ENCODE measurements at regions not wholly inside any gene's neighbourhood (a gene's known extent, or its start where the extent isn't known, plus 50 kb on each side); places are given as distances from the start of the nearest gene placed in this dataset.

DNA sequence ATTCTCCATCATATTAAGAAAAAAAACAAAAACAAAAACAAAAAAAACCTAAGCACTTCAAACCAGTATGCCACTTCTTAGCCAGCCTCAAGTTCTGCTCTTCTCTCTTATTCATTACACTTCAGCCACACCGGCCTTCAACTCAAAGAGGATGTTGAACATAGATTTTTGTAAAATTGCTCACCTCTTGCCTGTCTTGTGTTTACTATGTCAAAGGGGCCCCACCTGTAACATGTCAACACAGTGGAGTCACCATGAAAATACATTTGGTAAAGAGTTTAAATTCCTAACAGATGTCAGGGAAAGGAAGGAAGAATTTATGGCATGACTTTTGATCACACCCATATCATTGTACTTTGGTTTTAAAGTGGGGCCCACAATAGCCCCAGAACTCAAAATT is 121.1 kb upstream of the GHR start:
- no peak for DNase-seq
- Histone ChIP-seq H2AFZ (ENCODE audit: low read length) (no peak overlapping the region), H3K79me2 (ENCODE audit: low read length) (no peaks in the 10 kb centered on the region), H3K4me2 (ENCODE audit: low read depth, low read length) (no peak overlapping the region), H3K4me3 (ENCODE audit: low read length) (no peak overlapping the region), H3F3A (ENCODE audit: insufficient read depth, low read length) (no peaks in the 10 kb centered on the region), H3K36me3 (replicated peaks; ENCODE audit: insufficient read depth, low read length) (no peaks in the 10 kb centered on the region), H3K9ac (ENCODE audit: low read length) (no peak overlapping the region), H4K20me1 (ENCODE audit: insufficient read depth, low read length) (no peaks in the 10 kb centered on the region), H3K9me2 (replicated peaks; ENCODE audit: insufficient read depth, low read length) (no peaks in the 10 kb centered on the region), H3K4me1 (ENCODE audit: low read length) (no peaks in the 10 kb centered on the region), H3K27ac (ENCODE audit: low read length) (no peak overlapping the region), H3K9me3 (replicated peaks; ENCODE audit: insufficient read depth, low read length) (no peaks in the 10 kb centered on the region), H3K27me3 (replicated peaks; ENCODE audit: insufficient read depth, low read length) (no peaks in the 10 kb centered on the region)
- TF ChIP-seq EZH2phosphoT487 (IDR thresholded peaks at IDR 0.05; ENCODE audit: low read length) (no peak), EZH2 (optimal IDR thresholded peaks at IDR 0.05; ENCODE audit: low read depth, low read length) (no peak)
- TF ChIP-seq, protein P1, sequence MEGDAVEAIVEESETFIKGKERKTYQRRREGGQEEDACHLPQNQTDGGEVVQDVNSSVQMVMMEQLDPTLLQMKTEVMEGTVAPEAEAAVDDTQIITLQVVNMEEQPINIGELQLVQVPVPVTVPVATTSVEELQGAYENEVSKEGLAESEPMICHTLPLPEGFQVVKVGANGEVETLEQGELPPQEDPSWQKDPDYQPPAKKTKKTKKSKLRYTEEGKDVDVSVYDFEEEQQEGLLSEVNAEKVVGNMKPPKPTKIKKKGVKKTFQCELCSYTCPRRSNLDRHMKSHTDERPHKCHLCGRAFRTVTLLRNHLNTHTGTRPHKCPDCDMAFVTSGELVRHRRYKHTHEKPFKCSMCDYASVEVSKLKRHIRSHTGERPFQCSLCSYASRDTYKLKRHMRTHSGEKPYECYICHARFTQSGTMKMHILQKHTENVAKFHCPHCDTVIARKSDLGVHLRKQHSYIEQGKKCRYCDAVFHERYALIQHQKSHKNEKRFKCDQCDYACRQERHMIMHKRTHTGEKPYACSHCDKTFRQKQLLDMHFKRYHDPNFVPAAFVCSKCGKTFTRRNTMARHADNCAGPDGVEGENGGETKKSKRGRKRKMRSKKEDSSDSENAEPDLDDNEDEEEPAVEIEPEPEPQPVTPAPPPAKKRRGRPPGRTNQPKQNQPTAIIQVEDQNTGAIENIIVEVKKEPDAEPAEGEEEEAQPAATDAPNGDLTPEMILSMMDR (IDR thresholded peaks at IDR 0.05; ENCODE audit: low read length), result no peak

DNA sequence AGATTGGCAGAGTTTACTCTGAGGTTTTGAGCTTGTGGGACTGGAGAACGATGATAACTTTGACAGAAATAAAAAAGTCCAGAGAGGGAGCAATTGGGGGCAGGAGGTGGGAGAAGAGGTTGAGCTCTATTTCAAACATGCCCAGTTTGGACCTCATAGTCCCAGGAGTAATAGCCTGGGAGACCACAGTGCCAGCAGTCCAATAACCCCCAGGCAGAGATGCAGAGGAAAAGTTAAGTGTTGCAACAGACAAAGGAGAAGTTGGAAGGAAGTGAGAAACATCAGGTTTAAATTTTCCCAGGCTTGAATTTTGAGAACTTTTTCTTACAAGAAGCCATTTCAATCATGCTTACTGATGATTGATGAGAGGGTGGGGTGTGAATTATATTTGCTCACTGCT is 117.0 kb upstream of the GHR start:
- Histone ChIP-seq H3K4me1 (ENCODE audit: low read length) (no peaks in the 10 kb centered on the region), H4K20me1 (ENCODE audit: insufficient read depth, low read length) (no peaks in the 10 kb centered on the region), H3K4me2 (ENCODE audit: low read depth, low read length) (no peak overlapping the region), H3K27me3 (replicated peaks; ENCODE audit: insufficient read depth, low read length) (no peaks in the 10 kb centered on the region), H3F3A (ENCODE audit: insufficient read depth, low read length) (no peaks in the 10 kb centered on the region), H3K4me3 (ENCODE audit: low read length) (no peak overlapping the region), H3K9ac (ENCODE audit: low read length) (no peak overlapping the region), H3K36me3 (replicated peaks; ENCODE audit: insufficient read depth, low read length) (no peaks in the 10 kb centered on the region), H3K9me3 (replicated peaks; ENCODE audit: insufficient read depth, low read length) (no peaks in the 10 kb centered on the region), H3K9me2 (replicated peaks; ENCODE audit: insufficient read depth, low read length) (no peaks in the 10 kb centered on the region), H3K27ac (ENCODE audit: low read length) (no peak overlapping the region), H3K79me2 (ENCODE audit: low read length) (no peaks in the 10 kb centered on the region), H2AFZ (ENCODE audit: low read length) (no peak overlapping the region)
- TF ChIP-seq, protein P1 (IDR thresholded peaks at IDR 0.05; ENCODE audit: low read length), result no peak
- TF ChIP-seq EZH2phosphoT487 (IDR thresholded peaks at IDR 0.05; ENCODE audit: low read length) (no peak), EZH2 (optimal IDR thresholded peaks at IDR 0.05; ENCODE audit: low read depth, low read length) (no peak)
- DNase-seq, result no peak

DNA sequence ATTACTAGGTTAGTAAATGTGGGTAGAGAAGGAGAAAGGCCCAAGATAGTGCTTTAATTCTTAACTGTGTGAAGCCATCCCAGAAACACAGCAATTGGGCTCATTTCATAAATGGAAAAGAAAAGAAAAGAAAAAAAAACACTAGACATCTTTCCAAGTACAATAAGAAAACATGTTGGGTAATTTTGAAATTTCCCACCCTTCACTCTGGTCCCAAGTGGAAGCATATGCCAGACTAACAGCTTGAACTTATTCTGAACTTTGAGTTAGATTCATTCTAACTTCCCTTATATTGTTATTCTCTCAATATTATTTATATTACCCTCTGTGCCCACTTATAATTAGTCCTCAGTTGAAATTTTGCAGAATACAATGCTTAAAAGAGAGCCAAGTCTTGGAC is 113.4 kb upstream of the GHR start:
- DNase-seq, result no peak
- Histone ChIP-seq H3K36me3 (replicated peaks; ENCODE audit: insufficient read depth, low read length) (no peaks in the 10 kb centered on the region), H3K4me1 (ENCODE audit: low read length) (no peaks in the 10 kb centered on the region), H4K20me1 (ENCODE audit: insufficient read depth, low read length) (no peaks in the 10 kb centered on the region), H3K4me3 (ENCODE audit: low read length) (no peak overlapping the region), H3F3A (ENCODE audit: insufficient read depth, low read length) (no peaks in the 10 kb centered on the region), H3K79me2 (ENCODE audit: low read length) (no peaks in the 10 kb centered on the region), H3K27ac (ENCODE audit: low read length) (no peak overlapping the region), H3K9me2 (replicated peaks; ENCODE audit: insufficient read depth, low read length) (no peaks in the 10 kb centered on the region), H3K27me3 (replicated peaks; ENCODE audit: insufficient read depth, low read length) (no peaks in the 10 kb centered on the region), H2AFZ (ENCODE audit: low read length) (no peak overlapping the region), H3K9me3 (replicated peaks; ENCODE audit: insufficient read depth, low read length) (no peaks in the 10 kb centered on the region), H3K4me2 (ENCODE audit: low read depth, low read length) (no peak overlapping the region), H3K9ac (ENCODE audit: low read length) (no peak overlapping the region)
- TF ChIP-seq EZH2phosphoT487 (IDR thresholded peaks at IDR 0.05; ENCODE audit: low read length), result no peak

DNA sequence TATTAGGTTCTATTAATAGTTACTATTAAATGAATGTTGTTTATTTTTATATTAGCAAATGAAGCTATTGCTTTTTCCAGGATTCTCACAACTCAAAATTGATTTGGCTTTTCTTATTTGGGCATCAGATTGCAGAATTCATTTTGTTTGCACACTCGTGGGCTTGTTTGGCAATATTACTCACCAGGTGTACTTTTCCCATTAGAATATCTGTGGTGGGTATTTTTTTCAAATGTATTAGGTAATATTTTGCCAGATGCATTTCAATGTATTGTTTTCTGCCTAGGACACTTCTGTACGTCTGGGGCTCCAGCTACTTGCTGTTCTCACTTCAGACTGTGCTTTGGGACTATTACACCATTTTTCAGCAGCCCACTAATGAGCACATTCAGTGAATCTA is 108.0 kb upstream of the GHR start:
- TF ChIP-seq EZH2phosphoT487 (IDR thresholded peaks at IDR 0.05; ENCODE audit: low read length) (no peak), EZH2 (optimal IDR thresholded peaks at IDR 0.05; ENCODE audit: low read depth, low read length) (no peak)
- TF ChIP-seq, protein P1 (IDR thresholded peaks at IDR 0.05; ENCODE audit: low read length), result no peak
- H3K9ac ChIP-seq (ENCODE audit: low read length), result no peak overlapping the region
- H3K9me3 ChIP-seq (replicated peaks; ENCODE audit: insufficient read depth, low read length), result no peaks in the 10 kb centered on the region
- H3F3A ChIP-seq (ENCODE audit: insufficient read depth, low read length), result no peaks in the 10 kb centered on the region
- no peak overlapping the region for H3K4me3 ChIP-seq (ENCODE audit: low read length)
- no peaks in the 10 kb centered on the region for H3K79me2 ChIP-seq (ENCODE audit: low read length)
- H3K36me3 ChIP-seq (replicated peaks; ENCODE audit: insufficient read depth, low read length), result no peaks in the 10 kb centered on the region
- 0 out of 2 replicates have a peak, but pooled peaks cover 5% of the 10 kb centered on the region for H3K4me1 ChIP-seq (ENCODE audit: low read length)
- no peak overlapping the region for H3K4me2 ChIP-seq (ENCODE audit: low read depth, low read length)
- H3K27ac ChIP-seq (ENCODE audit: low read length), result no peak overlapping the region
- H2AFZ ChIP-seq (ENCODE audit: low read length), result no peak overlapping the region
- H3K27me3 ChIP-seq (replicated peaks; ENCODE audit: insufficient read depth, low read length), result no peaks in the 10 kb centered on the region
- no peaks in the 10 kb centered on the region for H3K9me2 ChIP-seq (replicated peaks; ENCODE audit: insufficient read depth, low read length)
- no peaks in the 10 kb centered on the region for H4K20me1 ChIP-seq (ENCODE audit: insufficient read depth, low read length)
- no peak for DNase-seq
